Mucosa of rectum (tissue), 2 donors: ENCODE measurements at regions not wholly inside any gene's neighbourhood (a gene's known extent, or its start where the extent isn't known, plus 50 kb on each side); places are given as distances from the start of the nearest gene placed in this dataset.
"Not testable (repeated sequence)": the region's sequence is repeated elsewhere in the genome, so short reads cannot be mapped to it uniquely, and the experiment has no call there.

Experiments used
- H3K27ac ChIP-seq, 2 donors: one replicate each; pipeline ENCODE4 v1.7.0; 2013; ENCODE audit warnings: inconsistent platforms in 2 of 2, low read depth in 2 of 2, low read length in 2 of 2
- H3K27me3 ChIP-seq, 2 donors: one replicate each; pipeline ENCODE4 v1.7.0; 2013; ENCODE audit warnings: low read length in 2 of 2; ENCODE audit not compliant: control insufficient read depth in 2 of 2, insufficient read depth in 2 of 2
- H3K36me3 ChIP-seq, 2 donors: one replicate each; pipeline ENCODE4 v1.7.0; 2013; ENCODE audit warnings: low read length in 2 of 2; ENCODE audit not compliant: control insufficient read depth in 2 of 2, insufficient read depth in 2 of 2
- H3K4me1 ChIP-seq, 2 donors: one replicate each; pipeline ENCODE4 v1.7.0; 2013; ENCODE audit warnings: low read length in 2 of 2, mild to moderate bottlenecking in 1 of 2; ENCODE audit not compliant: control insufficient read depth in 2 of 2, insufficient read depth in 2 of 2
- H3K4me3 ChIP-seq, 2 donors: one replicate each; pipeline ENCODE4 v1.7.0; 2013; ENCODE audit warnings: low read length in 2 of 2
- H3K9ac ChIP-seq, 2 donors: one replicate each; pipeline ENCODE4 v1.7.0; 2013; ENCODE audit warnings: low read length in 2 of 2, low read depth in 1 of 2, mild to moderate bottlenecking in 1 of 2
- H3K9me3 ChIP-seq, 2 donors: one replicate each; pipeline ENCODE4 v1.7.0; 2013; ENCODE audit warnings: low read length in 2 of 2; ENCODE audit not compliant: control insufficient read depth in 2 of 2
- donor health status: healthy.
- donor health status: Normal muscosa, but diverticular disease.

DNA sequence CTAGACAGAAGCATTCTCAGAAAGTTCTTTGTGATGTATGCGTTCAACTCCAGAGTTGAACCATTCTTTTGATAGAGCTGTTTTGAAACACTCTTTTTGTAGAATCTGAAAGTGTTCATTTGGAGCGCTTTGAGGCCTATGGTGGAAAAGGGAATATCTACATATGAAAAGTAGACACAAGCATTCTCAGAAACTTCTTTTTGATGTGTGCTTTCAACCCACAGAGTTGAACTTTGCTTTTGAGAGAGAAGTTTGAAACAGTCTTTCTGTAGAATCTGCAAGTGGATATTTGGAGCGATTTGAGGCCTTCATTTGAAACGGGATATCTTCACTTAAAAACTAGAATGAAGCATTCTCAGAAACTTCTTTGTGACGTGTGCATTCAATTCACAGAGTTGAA is 582.6 kb upstream of the ZNF337 start:
- Histone ChIP-seq H3K27me3 (no peaks in the 10 kb centered on the region), H3K9me3 (no peaks in the 10 kb centered on the region), H3K36me3 (no peaks in the 10 kb centered on the region), H3K27ac (no peak overlapping the region), H3K9ac (no peak overlapping the region), H3K4me1 (no peaks in the 10 kb centered on the region), H3K4me3 (no peak overlapping the region)

DNA sequence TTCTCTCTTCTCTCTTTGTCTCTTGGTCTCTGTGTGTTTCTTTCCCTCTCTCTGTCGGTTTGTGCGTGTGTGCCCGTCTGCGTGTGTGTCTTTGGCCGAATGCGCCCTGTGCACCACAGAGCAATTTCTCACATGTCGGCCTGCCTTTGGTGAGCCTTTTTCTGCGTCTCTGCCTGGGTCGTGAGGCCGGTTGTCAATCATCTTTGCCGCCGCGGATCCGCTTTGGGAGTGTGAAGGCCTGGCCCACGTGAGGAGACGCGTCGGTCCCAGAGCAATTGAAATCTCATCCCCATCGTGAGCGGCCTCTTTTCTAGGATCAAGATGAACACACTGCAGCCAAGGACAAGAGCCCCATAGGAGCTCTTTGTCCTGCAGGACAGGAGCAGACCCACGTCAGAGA is 580.7 kb upstream of the ZNF337 start:
- no peaks in the 10 kb centered on the region for H3K27me3 ChIP-seq
- no peaks in the 10 kb centered on the region for H3K4me1 ChIP-seq
- H3K9ac ChIP-seq, result no peak overlapping the region

DNA sequence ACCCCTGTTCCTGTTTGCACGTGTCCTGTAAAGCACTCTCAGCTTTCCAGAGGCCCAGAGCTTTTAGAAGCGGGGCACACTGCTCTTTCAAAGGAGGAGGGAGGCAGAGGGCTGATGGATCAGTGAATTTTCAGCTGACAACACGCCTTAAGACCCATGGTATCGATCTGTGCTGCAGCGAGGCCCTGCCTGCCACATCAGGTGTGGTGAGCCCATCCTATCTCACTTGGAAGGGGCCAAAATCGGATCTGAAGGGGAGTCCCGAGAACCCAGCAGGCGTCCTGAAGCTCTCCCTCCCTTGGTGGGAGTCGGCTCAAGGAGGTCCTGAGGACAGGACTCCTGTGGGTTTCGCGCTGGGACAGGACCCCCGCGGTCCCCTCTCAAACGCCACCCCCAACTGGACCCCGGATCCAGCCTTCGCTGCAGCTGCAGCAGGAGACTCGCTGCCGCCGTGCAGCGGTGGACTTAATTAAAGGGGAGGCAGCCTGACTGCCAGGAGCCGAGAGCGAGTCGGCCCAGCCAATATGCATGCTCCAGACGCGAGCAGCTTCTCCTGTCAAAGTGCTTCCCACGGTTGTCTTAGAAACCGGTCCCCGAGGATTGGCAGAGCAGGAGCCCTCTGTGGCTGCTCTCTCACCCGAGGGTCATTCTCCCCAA is 580.0 kb upstream of the ZNF337 start:
- Histone ChIP-seq H3K36me3 (no peaks in the 10 kb centered on the region), H3K4me3 (no peak overlapping the region), H3K4me1 (no peaks in the 10 kb centered on the region), H3K27me3 (no peaks in the 10 kb centered on the region), H3K9ac (no peak overlapping the region), H3K9me3 (no peaks in the 10 kb centered on the region), H3K27ac (no peak overlapping the region)

More for the DNA sequence above, 580.7 kb upstream of the ZNF337 start:
- no peak overlapping the region for H3K4me3 ChIP-seq
- no peaks in the 10 kb centered on the region for H3K36me3 ChIP-seq
- H3K27ac ChIP-seq, result no peak overlapping the region
- H3K9me3 ChIP-seq, result no peaks in the 10 kb centered on the region

DNA sequence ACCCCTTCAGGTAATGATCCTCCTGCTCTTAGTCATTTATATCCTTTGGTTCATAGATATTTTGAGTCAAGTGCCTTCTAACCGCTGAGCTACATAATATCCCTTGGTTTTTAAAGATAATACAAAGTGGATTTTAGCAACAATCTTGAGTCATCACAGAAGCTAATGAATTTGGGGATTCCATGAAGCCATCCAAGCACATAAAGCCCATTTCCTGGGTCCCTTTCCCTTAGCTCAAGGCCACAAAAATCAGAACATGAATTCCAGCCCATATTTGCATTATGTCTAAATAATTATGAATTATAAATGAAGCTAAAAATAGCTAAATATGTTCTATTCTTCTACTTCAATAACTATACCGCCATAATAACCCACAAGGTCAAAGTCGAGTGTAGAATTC is 572.1 kb upstream of the ZNF337 start:
- H3K27me3 ChIP-seq, H3K36me3 ChIP-seq, H3K9ac ChIP-seq, H3K9me3 ChIP-seq, H3K4me3 ChIP-seq, H3K4me1 ChIP-seq, H3K27ac ChIP-seq: not testable (repeated sequence)

DNA sequence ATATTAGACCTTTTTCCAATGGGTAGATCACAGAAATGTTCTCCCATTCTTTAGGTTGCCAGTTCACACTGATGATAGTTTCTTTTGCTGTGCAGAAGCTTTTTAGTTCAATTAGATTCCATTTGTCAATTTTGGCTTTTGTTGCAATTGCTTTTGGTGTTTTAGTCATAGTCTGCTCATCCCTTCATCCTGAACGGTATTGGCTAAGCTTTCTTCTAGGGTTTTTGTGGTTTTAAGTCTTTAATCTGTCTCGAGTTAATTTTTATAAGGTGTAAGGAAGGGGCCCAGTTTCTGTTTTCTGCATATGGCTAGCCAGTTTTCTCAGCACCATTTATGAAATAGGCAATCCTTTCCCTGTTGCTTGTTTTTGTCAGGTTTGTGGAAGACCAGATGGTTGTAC is 564.3 kb upstream of the ZNF337 start:
- H3K27me3 ChIP-seq, H3K36me3 ChIP-seq, H3K4me3 ChIP-seq, H3K4me1 ChIP-seq, H3K27ac ChIP-seq, H3K9ac ChIP-seq, H3K9me3 ChIP-seq: not testable (repeated sequence)

DNA sequence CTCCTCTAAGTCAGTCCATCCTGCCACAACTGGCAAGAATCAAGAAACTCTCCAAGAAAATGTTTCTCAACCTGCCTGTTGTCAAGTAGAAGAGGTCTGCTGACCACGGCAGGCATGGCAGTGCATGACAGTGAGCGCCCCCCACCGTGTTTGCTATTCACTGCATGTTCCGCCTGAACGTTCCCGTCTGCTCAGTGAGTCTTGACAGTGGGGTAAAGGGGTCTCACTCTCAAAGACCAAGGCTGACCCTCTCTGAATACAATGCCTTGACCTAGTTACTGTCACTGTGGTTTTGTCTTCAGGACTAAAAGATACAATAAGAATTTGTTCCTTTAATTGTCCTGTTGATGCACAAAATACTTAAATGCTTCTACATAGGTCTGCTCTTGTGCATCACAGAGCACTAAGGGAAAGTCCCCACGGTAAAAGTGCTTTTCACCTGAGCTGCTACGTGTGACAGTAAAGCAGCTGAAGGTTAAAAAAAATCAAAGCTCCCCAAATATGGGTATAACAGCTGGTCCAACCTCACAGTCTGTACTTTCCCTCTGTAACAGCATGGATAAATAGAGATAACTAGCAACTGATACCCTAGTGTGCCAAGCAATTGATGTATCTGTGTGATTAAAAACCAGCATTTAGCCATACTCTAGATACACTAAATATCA is 555.8 kb upstream of the ZNF337 start:
- H3K27me3 ChIP-seq, H3K9me3 ChIP-seq, H3K27ac ChIP-seq, H3K9ac ChIP-seq, H3K4me1 ChIP-seq, H3K4me3 ChIP-seq, H3K36me3 ChIP-seq: not testable (repeated sequence)

DNA sequence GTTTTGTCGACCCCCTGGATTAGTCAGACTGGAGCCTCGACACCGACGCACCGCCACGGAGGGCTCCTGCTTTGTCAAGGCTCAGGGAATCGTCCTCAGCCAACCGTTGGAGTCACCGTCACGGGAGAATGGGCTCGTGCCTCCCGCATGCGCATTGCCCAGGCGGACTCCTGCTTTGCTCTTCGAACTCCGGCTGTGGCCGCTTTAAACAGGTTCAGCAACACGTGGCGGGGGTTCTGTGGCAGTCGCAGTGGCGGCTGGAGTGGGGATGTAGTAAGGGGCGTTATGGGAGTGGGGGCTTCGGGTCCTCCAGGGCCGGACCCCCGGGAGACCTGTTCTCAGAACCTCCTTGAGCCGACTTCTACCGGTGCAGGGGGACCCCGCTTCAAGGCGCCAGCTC is 554.7 kb upstream of the ZNF337 start:
- not testable (repeated sequence) for H3K9me3 ChIP-seq, H3K27me3 ChIP-seq, H3K27ac ChIP-seq, H3K4me1 ChIP-seq, H3K36me3 ChIP-seq, H3K4me3 ChIP-seq, H3K9ac ChIP-seq

DNA sequence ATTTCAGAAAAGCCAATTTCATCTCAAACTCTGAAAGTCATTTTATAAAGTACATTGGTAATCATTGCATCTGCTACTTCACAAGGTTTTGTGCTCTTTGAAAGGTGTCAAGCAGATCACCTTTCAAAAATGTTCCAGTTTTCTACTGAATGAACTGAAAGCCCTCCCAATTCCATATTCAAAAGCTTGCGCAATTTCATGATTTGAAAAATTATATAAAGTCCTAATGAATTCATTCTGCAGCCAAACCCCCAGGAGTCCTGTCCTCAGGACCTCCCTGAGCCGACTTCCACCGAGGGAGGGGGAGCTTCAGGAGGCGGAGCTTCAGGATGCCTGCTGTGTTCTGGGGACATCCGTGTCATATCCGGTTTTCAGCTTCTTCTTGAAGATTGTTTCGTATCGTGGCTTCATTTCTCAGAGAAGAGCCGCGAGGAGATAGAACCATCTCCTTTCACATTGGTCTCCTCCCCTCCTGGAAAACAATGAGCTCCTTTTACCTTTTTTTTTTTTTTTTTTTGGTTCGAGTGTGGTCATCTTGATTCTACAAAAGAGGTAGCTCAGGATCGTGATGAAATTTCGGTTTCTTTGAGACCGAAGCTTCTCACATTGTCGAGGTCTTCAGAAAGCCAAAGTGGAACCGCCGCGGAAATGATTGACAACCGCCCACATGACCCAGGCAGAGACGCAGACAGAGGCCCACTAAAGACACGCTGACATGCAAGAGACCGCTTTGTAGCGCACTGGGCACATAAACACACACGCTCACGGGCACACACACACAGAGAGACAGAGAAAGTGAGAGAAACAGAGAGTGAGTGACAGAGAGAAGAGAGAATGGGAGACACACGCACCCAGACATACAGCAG is 553.8 kb upstream of the ZNF337 start:
- H3K9ac ChIP-seq, H3K27ac ChIP-seq, H3K27me3 ChIP-seq, H3K9me3 ChIP-seq, H3K4me1 ChIP-seq, H3K36me3 ChIP-seq, H3K4me3 ChIP-seq: not testable (repeated sequence)

DNA sequence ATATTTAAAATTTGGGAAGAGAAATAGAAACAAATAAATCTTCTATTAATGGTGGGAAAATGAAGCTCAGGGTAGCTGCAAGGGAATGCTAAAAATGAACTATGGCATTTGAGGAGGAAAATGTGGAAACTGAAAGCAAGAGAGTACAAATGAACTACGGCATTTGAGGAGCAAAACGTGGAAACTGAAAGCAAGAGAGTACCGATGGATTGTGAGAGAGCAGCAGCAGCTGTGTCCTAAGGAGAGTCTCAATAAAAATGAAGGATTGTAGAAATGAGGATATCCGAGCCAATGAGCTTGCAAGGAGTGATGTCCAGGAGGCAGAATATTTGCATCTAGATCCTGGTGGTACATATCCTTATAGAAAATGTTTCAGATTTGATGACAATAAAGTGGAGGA is 547.1 kb upstream of the ZNF337 start:
- H3K36me3 ChIP-seq, result no peaks in the 10 kb centered on the region
- H3K9me3 ChIP-seq, result peaks cover 0 to 2% of the 10 kb centered on the region in 2 donors
- H3K27me3 ChIP-seq, result no peaks in the 10 kb centered on the region
- H3K4me1 ChIP-seq, result no peaks in the 10 kb centered on the region
- no peak overlapping the region for H3K9ac ChIP-seq
- H3K4me3 ChIP-seq, result no peak overlapping the region
- H3K27ac ChIP-seq, result no peak overlapping the region

DNA sequence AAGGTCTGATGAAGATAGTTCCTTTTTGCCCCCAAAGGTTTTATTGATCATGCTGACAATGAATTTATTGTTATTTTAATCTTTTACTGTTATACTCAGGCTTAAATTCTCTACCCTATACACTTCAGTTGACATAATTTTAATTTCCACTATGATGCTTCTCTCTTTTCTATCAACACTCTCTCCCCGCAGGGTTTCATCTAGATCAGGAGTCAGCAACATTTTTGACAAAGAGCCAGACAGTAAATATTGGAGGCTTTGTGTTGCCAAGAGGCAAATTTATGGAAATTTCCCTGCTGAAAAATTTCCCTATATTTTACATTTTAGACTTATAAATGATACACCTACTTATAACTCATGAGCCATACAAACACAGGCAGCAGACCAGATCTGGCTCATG is 524.0 kb upstream of the ZNF337 start:
- not testable (repeated sequence) for H3K27me3 ChIP-seq, H3K27ac ChIP-seq, H3K36me3 ChIP-seq, H3K4me1 ChIP-seq, H3K4me3 ChIP-seq, H3K9me3 ChIP-seq, H3K9ac ChIP-seq
